HFFc6 (cell line): ENCODE measurements at regions not wholly inside any gene's neighbourhood (a gene's known extent, or its start where the extent isn't known, plus 50 kb on each side); places are given as distances from the start of the nearest gene placed in this dataset.

ENCODE experiments used
- DNase-seq: peaks from one replicate; pipeline ENCODE4 v3.0.0-alpha.2; 2018
- H3K27ac Mint-ChIP-seq: 2 replicates; pipeline ENCODE4 v1.8.0; 2020; ENCODE audit warnings: mild to moderate bottlenecking, mixed read lengths
- H3K27me3 Mint-ChIP-seq: 2 replicates; pipeline ENCODE4 v1.8.0; 2021; ENCODE audit warnings: mild to moderate bottlenecking, moderate library complexity, mixed read lengths; ENCODE audit not compliant: insufficient read depth
- H3K36me3 Mint-ChIP-seq: 2 replicates; pipeline ENCODE4 v1.8.0; 2021; ENCODE audit warnings: low read depth, mixed read lengths
- H3K4me1 Mint-ChIP-seq: 2 replicates; pipeline ENCODE4 v1.8.0; 2020; ENCODE audit warnings: low read depth, mixed read lengths
- H3K4me3 Mint-ChIP-seq: 2 replicates; pipeline ENCODE4 v1.8.0; 2020; ENCODE audit warnings: mild to moderate bottlenecking, moderate library complexity, mixed read lengths
- H3K9me3 Mint-ChIP-seq: 2 replicates; pipeline ENCODE4 v1.8.0; 2020; ENCODE audit warnings: mild to moderate bottlenecking, mixed read lengths
- CTCF ChIP-seq: fragments of 200-600 bp; sonication (generic); IDR thresholded peaks from 2 replicates; pipeline ENCODE4 v1.5.0; 2021; ENCODE audit warnings: antibody characterized with exemption, mild to moderate bottlenecking

- H3K36me3 Mint-ChIP-seq: peaks cover 53% of the 10 kb centered on the region
- H3K9me3 Mint-ChIP-seq: no peaks in the 10 kb centered on the region
- H3K27me3 Mint-ChIP-seq: no peaks in the 10 kb centered on the region
- peaks cover 28% of the 10 kb centered on the region for H3K4me1 Mint-ChIP-seq
- DNase-seq: no peak
- TF ChIP-seq CTCF: no peak
- H3K4me3 Mint-ChIP-seq: no peak overlapping the region
- H3K27ac Mint-ChIP-seq: no peak overlapping the region
These were observed 326.6 kb upstream of the TPM1 start for GRCh38 chr15:62715946-62716345.

- Mint-ChIP-seq H3K9me3 (no peaks in the 10 kb centered on the region), H3K36me3 (peaks cover 45% of the 10 kb centered on the region)
These were observed 325.1 kb upstream of the TPM1 start for GRCh38 chr15:62717496-62717895.

GRCh38 chr15:62719316-62719715 lies 323.2 kb upstream of the TPM1 start:
- no peak for TF ChIP-seq CTCF
- Mint-ChIP-seq H3K27me3 (no peaks in the 10 kb centered on the region), H3K4me3 (no peak overlapping the region), H3K9me3 (no peaks in the 10 kb centered on the region), H3K4me1 (peaks cover 28% of the 10 kb centered on the region), H3K36me3 (peaks cover 52% of the 10 kb centered on the region), H3K27ac (peak overlapping the region; percentile 42)
- peak; percentile 44 for DNase-seq

More at GRCh38 chr15:62717496-62717895, 325.1 kb upstream of the TPM1 start:
- no peak overlapping the region for H3K4me3 Mint-ChIP-seq
- peaks cover 28% of the 10 kb centered on the region for H3K4me1 Mint-ChIP-seq
- H3K27ac Mint-ChIP-seq: no peak overlapping the region
- no peak for TF ChIP-seq CTCF
- no peaks in the 10 kb centered on the region for H3K27me3 Mint-ChIP-seq
- no peak for DNase-seq

GRCh38 chr15:62722237-62722636 lies 320.3 kb upstream of the TPM1 start:
- Mint-ChIP-seq H3K27me3 (no peaks in the 10 kb centered on the region), H3K4me1 (peaks cover 28% of the 10 kb centered on the region), H3K9me3 (no peaks in the 10 kb centered on the region), H3K27ac (no peak overlapping the region), H3K4me3 (no peak overlapping the region), H3K36me3 (peaks cover 38% of the 10 kb centered on the region)
- no peak for DNase-seq
- TF ChIP-seq CTCF: no peak

- Mint-ChIP-seq H3K27me3 (no peaks in the 10 kb centered on the region), H3K4me3 (no peak overlapping the region), H3K27ac (no peak overlapping the region), H3K4me1 (no peaks in the 10 kb centered on the region), H3K36me3 (peaks cover 25% of the 10 kb centered on the region), H3K9me3 (peaks cover 6% of the 10 kb centered on the region)
- no peak for TF ChIP-seq CTCF
- DNase-seq: no peak
These were observed 316.1 kb upstream of the TPM1 start for GRCh38 chr15:62726461-62726860.

GRCh38 chr15:62727501-62727900 lies 315.0 kb upstream of the TPM1 start:
- no peak for TF ChIP-seq CTCF
- Mint-ChIP-seq H3K27me3 (no peaks in the 10 kb centered on the region), H3K27ac (no peak overlapping the region), H3K36me3 (peaks cover 28% of the 10 kb centered on the region), H3K4me1 (no peaks in the 10 kb centered on the region), H3K4me3 (no peak overlapping the region), H3K9me3 (peaks cover 6% of the 10 kb centered on the region)
- no peak for DNase-seq
